RKO (cell line): ENCODE measurements at regions not wholly inside any gene's neighbourhood (a gene's known extent, or its start where the extent isn't known, plus 50 kb on each side); places are given as distances from the start of the nearest gene placed in this dataset.
"Not testable (repeated sequence)": the region's sequence is repeated elsewhere in the genome, so short reads cannot be mapped to it uniquely, and the experiment has no call there.

Source experiments
- DNase-seq: peaks from one replicate; pipeline ENCODE4 v3.0.0-alpha.2; 2016; ENCODE audit warnings: low spot score

DNA sequence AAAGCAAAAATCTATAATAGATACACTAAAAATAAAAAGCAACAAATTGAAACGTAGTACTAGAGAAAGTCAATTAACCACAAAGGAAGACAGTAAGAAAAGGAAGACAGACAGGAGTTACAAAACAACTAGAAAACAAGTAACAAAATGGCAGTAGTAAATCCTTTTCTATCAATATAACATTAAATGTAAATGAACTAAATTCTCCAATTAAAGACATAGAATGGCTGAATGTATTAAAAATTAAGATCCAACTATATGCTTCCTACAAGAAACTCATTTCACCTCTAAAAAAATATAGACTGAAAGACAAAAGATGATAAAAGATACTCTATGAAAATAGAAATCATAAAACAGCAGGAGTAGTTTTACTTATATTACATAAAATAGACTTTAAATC is 79.1 kb downstream of the CTH start:
- no peak for DNase-seq

- no peak for DNase-seq
Observed at GRCh38 chr1:70495370-70495769, 84.3 kb downstream of the CTH start.

GRCh38 chr1:70496181-70496580 is 85.1 kb downstream of the CTH start:
- DNase-seq = no peak

- DNase-seq = no peak
Observed at GRCh38 chr1:70497152-70497551, 86.1 kb downstream of the CTH start.

DNA sequence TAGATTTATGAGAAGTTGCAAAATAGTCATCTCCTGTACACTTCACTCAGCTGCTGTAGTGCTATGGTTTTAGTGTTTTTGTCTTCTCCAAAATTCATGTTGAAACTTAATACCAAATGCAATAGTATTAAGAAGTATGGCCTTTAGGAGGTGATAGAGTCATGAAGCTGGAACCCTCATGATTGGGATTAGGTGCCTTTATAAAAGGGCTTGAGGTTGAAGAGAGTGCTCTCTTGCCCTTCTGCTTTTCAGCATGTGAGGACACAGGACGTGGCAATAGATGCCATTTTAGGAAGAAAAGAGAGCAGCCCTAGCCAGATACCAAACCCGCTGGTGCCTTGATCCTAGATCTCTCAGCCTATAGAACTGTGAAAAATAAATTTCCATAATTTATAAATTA is 87.6 kb downstream of the CTH start:
- DNase-seq = no peak

GRCh38 chr1:70499695-70500094 is 88.6 kb downstream of the CTH start:
- peak; percentile 58 for DNase-seq

- DNase-seq = peak; percentile 28
Observed at GRCh38 chr1:70503358-70503757, 92.3 kb downstream of the CTH start.

DNA sequence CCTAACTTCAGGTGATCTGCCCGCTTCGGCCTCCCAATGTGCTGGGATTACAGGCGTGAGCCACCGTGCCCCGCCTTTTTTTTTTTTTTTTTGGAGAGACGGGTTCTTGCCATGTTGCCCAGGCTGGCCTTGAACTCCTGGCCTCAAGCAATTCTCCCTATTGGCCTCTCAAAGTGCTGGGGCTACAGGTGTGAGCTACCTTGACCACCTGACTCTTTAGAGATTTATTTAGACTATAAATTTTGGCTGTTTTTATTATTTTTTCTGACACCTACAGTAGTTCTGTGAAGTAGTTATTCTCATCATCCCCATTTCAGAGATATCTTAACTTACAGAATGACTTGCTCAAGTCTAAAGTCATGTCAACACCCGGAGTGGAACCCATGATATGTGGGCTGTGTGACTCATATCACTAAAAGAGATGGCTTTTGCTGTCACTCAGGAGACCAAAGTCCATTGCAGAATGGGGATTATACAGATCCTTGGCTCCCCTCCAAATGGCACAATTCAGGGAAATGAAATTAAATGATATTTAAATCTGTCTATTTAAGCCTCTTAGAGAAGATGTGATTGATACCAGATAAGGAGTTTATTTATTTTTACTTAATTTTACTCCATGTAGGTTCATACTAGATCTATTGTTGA is 93.2 kb downstream of the CTH start:
- peak; percentile 24 for DNase-seq

- no peak for DNase-seq
Observed at GRCh38 chr1:70504821-70505193, 93.7 kb downstream of the CTH start.

DNA sequence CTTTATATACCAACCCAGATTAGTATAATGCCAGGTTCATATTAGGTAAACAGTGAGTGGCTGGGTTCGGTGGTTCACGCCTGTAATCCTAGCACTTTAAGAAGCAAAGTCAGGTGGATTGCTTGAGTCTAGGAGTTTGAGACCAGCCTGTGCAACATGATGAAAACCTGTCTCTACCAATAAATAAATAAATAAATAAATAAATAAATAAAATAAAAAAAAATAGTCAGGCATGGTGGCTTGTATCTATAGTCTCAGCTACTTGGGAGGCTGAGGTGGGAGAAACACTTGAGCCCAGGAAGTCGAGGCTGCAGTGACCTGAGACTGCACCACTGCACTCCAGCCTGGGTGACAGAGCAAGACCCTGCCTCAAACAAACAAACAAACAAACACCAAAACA is 96.9 kb downstream of the CTH start:
- not testable (repeated sequence) for DNase-seq

DNA sequence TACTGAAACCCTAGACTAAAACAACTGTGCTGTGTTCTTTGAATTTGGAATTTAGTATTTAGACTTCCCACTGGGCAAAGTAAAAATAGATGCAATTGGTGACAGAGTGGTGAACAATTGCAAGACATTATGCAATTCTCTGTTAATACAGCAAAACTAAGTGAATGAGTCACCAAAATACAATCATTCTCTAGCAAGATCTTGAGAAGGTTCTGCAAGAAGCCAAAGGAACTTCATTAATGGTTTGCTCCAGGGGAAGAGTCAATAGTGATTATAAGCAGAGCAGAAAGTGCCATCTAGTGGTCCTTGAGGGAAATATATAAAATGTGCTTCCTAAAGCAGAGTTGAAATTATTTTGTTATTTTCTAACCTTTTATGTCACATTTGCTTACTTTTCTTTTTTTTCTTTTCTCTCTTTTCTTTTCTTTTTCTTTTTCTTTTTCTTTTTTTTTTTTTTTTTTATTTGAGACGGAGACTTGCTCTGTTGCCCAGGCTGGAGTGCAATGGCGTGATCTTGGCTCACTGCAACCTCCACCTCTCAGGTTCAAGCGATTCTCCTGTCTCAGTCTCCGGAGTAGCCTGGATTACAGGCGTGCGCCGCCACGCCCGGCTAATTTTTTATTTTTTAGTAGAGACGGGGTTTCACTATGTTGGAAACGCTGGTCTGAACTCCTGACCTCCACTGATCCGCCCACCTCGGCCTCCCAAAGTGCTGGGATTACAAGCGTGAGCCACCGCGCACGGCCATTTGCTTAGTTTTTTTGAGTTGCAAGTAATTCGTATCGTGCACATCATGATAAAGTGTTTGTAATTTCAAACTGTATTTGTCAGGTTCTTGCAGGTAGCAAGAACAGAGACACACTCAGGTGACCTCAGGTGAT is 99.2 kb downstream of the CTH start:
- peak; percentile 93 for DNase-seq

- no peak for DNase-seq
Observed at GRCh38 chr1:70517444-70517843, 106.4 kb downstream of the CTH start.

DNA sequence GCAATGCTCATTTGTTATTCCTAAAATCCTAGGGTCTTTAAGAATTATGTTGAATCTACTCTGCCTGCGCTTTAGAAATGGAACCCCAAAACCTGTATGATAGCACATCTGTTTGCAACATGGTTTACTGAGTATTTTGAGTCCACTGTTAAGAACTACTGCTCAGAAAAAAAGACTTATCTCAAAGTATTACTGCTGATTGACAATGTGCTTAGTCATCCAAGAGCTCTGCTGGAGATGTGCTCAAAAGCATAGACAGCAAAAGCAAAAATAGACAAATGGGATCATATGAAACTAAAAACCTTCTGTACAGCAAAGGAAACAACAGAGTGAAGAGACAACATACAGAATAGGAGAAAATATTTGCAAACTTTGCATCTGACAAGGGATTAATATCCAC is 107.0 kb downstream of the CTH start:
- DNase-seq = no peak

DNA sequence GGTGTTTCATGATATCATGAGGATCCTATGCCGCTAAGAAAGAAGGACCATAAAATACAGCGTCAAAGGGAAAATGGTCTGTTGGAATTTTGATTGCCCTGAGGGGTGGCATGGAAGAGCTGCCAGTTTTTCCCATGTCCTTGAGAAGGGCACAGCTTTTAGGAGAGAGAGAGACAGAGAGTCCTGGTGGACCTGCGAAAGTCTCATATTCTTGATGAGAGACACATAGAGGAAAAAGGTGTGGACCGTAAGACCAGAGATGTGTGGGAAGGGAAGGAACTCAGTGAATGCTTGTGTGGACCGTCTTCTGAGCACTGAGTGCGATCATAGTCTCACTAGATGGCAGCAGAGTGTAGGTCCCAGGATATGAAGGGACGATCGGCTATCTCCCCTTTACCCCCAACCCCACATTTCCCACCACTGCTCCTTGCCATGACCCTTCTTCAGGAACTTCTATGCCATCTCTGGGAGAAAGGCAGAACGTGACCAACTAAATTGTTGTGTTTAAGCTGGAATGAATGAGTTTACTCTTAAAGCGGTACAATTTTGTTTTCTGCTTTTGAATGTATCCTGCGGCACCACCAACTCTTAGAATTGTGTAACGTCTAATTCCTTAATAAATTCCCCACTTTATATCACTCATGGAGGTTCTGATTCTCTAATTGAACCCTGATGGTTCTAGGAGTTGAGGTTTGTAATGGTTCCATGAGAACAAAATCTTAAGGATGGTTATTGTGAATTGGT is 117.7 kb downstream of the CTH start:
- DNase-seq = peak; percentile 33

GRCh38 chr1:70536708-70537366 is 125.8 kb downstream of the CTH start:
- DNase-seq = no peak

- DNase-seq = no peak
Observed at GRCh38 chr1:70537788-70538187, 126.7 kb downstream of the CTH start.

DNA sequence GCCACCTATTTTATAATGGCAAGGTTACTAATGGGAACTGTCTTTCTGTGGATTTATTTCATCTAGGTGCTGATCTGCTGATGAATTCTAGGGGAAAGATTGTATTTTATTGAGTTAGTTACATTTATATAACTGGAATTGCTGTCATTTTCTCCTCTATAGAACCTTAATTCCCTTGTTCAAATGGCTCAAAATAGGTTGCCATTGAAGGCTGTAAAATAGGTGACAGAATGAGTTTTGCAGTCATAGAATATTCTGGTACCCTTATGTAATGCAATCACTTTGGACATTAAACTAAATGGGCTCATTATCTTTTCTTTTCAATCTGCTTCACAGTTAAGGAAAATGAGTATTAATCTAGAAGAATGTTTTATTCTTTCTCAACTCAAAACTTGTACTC is 131.0 kb downstream of the CTH start:
- DNase-seq = no peak

DNA sequence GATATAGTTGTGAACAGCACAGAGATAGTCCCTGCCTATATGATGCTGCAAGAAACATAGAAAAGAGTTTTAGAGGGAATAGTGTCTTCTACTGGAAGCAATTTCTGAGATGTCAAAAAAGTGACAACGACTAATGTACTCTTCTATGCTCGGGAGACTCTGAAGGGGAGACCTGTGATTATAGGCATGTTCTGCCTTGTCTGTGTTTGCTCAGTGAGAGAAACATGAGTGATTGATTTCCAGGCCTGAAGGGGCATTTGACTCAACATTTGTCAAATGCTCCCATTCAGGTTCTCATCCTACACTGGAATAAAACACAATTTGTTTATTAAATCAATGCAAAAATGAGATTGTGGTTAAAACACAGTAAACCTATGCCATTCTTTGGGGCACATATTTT is 131.8 kb downstream of the CTH start:
- no peak for DNase-seq

DNA sequence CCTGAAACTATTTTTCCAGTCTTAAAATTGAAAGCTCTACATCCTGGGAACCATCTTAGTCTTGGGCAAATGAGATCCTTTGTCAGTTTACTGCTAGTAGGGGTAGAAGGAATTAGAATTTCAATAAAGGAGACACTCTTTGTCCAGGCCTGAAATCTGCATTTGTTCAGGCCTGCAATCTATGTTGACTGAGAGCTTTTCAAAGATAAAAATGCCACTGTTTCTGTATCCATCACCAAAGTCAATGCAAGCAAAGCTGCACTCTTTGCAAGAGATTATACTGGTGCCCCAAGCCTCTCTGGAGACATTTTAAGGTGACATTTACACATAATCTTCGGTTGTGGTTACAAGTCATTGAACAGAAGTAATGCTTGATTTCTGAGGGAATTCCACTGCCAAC is 135.7 kb downstream of the CTH start:
- DNase-seq = no peak

DNA sequence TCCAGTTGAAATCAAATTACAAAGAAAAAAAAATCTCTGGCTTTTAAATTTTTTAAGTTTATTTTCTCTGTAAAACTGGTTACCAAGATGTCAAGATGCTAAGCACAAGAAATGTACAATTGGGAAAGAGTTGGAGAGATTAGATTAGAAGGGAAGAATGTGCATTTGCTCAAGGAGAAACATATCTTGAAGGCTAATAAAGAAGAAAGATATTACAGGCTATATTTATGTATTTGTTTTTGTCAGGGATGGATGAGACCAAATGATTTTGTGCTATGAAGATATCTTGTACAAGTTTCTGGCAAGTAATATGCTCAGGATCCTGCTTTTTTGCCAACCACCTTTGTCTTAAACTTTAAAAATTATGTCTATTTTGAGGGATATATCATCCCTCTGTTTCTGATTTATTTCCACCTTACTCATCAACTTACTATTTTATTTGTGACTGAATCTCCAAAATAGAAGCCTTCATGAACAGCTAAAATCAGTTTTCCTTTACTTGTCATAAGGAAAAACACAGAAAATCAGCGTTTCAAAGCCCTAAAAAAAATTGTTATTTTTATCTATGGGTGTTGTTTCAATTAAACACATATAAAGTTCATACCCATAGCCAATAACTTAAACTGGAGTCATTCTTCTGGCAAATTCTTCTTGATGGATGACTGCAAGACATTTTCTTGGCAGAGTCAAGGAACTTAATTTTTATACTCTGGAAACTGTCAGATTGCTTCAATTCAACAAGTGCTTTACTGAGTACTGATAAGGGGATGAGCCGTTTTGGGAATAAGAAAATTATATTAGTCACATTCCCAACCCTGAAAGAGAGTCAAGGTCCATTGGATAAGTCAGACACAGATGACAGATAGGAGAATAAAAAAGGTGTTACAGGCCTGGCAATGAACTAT is 141.8 kb downstream of the CTH start:
- DNase-seq = no peak

GRCh38 chr1:70553567-70553956 is 142.5 kb downstream of the CTH start:
- no peak for DNase-seq
